OCI-M1 (cell line): ENCODE measurements at regions not wholly inside any gene's neighbourhood (a gene's known extent, or its start where the extent isn't known, plus 50 kb on each side); places are given as distances from the start of the nearest gene placed in this dataset.
"Not testable (repeated sequence)": the region's sequence is repeated elsewhere in the genome, so short reads cannot be mapped to it uniquely, and the experiment has no call there.

Experiments
- DNase-seq: peaks from one replicate; lab custom pipeline; 2025; lab: John Stamatoyannopoulos, UW

DNA sequence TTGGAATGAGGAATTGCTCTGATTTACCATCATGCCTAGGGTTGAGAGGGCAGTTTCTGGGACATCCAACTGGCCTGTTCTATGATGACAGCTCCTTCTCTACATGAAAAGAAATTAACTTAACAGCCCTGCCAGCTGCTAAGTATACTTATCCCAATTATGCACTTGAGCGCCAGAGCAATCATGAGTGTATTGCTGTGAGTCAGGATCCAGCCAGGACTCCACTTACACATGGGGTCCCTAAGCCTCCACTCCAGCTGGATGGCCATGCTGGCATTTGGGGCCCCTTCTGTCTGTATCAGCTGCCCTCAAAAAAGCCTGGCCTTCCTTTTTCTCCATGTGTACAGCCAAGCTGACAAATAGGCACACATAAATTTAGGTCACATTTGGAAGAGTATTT, 481.9 kb downstream of the TMX3 start:
- no peak for DNase-seq

DNA sequence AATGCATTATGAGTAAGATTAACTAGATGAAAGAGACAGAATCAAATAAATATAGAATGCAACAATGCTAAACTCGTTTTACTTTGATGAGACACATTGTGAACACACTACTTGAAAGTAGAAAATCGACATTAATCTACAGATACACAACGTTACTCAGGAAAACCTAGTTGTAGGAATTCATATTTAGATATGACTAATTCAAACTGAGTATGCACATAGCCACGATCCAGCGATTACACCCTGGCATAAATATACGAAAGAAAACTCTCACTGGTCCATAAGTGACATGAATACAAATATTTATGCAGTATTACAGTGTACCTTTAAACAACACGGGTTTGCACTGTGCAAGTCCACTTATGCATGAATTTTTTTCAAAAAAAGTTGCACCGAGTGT, 485.6 kb downstream of the TMX3 start:
- no peak for DNase-seq

DNA sequence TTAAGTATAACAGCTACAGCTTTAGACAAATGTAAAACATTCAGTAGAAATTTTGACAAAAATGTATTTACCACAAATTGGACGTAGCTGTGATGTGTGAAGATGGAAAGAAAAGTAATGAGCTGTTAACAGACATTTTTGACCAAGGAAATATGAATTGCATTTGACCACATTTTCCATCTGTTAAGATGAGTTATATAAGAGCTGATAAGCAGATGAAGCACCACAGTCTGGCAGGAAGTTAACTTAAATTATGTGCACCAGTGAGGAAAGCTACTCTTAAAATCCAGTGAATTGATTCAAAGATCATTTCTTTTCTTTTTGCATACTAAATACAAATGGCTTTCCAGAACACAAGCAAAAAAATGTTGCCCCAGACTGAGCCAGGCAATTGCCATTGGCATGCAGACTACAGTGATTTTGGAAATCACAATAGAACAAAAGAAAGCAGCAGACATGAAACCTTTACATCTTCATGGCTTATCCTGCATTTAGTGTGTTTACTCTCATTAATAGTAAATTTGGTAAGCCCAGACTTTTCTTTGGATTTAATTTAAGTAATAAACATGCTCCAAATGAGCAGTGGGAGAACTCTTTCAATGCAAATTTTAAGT, 493.7 kb downstream of the TMX3 start:
- DNase-seq = peak; percentile 39

DNA sequence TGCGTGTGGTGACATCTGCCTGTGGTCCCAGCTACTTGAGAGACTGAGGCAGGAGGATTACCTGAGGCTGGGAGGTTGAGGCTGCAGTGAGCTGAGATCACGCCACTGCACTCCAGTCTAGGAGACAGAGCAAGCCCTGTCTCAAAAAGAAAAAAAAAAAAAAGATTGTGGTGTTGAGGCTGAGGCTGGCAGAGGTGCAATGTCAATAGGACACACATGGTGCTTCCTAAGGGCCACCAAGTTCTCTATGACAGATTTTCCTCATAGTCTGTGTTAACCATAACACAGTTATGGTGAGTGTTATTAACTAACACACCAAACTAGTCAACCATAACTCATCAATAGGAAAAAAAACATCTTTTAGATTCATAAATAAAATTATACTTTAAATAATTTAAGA, 494.4 kb downstream of the TMX3 start:
- peak; percentile 54 for DNase-seq

DNA sequence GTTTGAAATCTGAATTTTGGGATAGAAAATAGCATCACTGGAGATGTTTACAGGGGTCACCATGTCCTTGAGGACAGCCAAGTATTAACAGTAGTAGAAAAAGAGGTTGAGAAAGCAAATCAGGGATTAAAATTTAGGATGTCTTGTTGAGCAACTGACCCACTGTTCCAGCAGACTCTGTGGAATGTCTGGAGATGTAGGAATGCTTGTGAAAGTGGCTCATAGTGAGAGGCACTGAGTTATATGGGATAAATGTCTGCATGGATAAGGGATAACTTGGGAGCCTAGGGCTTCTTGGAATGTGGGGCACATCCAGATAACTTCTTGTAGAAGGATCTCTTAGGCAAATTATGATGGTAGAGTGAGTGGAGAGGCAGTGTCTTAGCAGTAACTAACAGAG, 495.0 kb downstream of the TMX3 start:
- DNase-seq = no peak

DNA sequence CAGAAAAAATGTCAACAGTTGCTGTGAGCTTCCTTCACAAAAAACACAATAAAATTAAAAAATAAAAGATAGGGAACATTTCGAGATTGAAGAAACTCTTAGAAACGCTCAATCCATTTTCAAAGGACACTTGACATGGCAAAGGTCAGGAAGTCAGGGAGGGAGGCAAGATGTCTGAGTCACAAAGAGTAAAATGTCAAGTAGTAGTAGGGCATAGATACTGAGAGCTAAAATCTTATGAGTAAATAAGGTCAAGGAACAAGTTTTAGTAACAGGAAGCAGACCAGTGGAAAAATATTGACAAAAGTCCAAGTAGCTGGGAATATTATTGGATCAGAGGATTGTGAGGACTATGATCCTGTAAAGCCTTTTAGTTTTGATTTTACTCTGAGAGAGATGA, 495.6 kb downstream of the TMX3 start:
- DNase-seq = no peak

DNA sequence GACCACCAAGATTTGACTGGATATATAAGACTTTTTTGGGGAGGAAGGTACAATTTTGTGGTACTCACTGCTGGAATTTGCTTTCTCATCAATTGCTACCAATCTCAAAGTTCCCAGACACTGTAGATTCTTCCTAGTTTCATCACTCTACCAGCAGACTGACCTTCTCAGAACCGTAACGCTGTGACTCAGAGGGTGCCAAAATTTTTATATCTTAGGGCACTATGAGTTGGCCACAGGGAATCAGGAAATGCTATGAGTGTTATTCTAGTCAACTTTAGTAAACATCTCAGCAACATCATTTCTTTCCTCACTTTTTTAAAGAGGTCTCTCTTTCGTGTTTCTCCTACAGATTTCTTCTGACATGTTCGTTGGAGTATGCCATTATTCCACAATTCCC, 499.0 kb downstream of the TMX3 start:
- DNase-seq = no peak

DNA sequence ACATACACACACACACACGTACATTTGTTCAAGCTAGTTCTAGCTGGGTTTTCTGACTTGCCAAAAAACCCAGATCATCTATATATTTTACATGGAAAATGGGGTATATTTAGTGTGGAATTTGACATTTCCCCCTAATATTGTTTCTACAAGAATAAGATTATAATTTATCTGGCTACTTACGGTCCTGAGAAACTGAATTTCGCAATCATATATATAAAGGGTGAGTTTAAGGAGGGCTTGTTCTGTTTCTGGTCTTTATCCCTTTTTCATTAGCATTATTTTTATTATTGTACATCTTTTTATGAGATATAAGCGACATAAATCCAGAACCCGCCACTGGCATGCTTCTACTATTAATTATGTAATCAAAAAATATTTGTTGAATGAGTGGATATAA, 528.9 kb downstream of the TMX3 start:
- no peak for DNase-seq

DNA sequence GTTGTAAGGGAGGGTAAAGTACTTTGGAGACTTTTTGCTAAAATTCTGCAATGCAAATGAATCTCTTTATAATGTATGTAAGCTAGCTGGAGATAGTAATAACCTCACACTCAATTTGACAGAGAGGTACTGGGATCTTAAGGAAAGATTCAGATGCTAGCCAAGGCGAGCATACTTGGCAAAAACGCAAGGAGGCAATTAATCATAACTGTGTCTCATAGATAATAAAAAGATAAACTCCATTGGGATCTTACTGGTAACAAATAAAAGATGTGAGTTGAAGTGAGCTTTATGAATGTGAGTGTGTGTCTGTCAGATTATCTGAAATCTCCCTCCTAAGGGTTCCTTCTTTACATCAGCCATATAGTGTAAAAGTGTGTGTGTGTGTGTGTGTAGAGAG, 533.0 kb downstream of the TMX3 start:
- no peak for DNase-seq

DNA sequence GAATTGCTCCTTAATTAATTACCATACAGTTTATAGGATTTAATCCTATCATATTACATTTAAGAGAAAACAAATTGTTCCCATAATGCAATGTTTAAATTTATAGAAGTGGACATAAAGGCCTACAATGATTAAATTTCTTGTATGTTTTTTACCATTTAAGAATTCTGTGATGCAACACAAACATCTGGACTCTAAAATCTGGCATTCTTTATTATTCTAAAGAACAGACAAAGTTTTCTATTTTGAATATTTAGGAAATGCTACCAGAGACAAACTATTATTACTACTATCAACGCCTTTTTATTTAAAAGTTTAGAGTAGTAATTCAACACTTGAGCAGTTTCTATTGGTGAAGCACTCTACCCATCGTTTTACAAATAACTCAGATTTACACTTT, 535.1 kb downstream of the TMX3 start:
- no peak for DNase-seq

DNA sequence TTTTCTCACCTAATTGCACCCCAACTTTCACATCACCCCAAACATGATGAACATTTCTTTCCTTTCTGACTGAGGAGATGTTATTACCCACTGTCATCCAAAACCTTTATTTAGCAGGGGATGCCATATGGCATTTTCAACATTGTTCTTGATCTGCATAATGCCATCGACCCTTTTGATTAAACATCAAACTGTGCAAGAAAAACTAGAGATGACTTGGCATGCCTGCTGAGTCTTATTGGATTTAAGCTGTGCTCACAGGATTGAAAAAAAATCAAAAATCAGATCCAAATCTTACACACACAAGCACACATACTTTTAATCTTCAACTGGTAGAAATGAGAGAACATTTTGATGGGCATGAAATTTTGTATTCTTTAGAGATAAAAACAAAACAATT, 536.0 kb downstream of the TMX3 start:
- DNase-seq = no peak

DNA sequence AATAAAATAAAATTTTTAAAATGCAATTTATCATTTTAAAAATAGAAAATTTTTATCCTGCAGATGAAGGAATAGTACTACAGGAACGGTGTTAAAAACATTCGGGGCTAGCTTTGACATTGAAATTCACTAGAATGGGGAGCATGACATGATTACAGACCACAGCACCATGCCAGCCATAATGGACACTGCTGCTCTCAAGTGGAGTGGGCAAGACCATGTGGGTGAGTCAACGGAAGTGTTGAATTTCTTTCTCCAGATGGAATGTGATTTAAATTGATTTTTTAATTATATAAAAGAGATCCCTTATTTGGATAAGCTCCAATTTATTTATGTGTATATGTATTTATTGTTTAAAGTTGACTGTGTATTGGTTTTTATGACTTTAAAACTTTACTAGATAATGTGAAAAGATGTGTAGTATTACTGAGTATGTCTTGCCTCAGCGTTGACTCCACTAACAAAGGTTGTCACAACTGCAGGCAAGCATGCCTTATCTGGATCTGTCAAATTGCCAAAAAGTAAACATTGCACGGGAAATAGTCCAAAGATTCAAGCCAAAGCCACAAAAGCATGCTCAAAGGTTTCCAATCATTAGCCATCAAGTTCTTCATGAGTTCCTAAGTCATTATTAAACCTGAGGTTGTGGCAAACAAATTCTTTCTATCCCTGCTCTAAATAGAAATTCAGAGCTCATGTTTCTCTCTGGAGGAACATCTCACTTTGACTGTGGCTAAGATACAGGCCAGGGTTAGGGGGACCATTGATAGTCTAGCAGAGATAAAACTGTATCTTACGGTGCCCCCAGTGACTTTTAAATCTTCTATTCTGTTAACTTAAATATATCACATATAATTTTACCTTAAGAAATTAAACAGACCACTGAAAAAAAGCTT, 536.9 kb downstream of the TMX3 start:
- DNase-seq = peak; percentile 54

DNA sequence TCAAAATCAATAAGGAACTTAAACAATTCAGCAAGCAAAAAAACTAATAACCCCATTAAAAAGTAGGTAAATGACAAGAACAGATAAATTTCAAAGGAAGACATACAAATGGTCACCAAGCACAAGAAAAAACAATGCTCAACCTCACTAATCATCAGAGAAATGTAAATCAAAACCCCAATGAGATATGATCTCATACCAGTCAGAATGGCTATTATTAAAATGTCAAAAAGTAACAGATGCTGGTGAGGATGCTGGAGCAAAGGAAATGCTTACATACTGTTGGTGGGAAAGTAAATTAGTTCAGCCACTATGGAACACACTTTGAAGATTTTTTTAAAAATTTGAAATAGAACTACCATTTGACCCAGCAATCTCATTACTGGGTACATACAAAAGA, 538.0 kb downstream of the TMX3 start:
- DNase-seq = no peak

DNA sequence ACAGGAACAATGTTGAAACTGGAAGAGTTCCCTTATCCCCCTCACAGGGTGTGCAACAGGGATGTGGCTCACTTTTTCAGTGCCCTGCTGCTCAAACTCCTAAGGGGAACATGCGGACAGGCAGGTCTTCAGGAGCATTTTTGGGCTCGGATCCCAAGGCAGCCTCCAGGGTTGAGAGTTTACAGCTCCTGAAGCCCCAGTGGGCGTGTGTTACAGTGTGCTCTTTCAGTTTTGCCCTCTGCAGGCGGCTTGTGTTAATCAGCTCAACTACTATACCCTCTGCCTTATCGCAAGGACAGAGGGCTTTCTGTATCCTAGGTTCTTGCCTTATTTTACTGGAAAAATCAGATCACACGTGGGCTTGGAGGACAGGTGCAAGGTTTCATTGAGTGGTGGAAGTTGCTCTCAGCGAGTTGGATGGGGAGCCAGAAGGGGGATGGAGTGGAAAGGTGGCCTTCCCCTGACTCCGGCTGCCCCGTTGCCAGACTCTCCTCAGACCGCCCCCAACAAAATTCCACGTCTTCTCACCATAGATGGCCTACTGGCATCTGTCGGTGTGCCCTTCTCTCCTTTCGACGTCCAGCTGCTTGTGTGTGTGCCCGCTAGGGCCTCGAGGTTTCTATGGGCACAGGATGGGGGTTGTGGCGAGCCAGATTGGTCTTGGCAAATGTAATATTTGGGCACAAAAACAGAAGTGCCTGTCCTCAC, 541.9 kb downstream of the TMX3 start:
- DNase-seq = peak; percentile 86

DNA sequence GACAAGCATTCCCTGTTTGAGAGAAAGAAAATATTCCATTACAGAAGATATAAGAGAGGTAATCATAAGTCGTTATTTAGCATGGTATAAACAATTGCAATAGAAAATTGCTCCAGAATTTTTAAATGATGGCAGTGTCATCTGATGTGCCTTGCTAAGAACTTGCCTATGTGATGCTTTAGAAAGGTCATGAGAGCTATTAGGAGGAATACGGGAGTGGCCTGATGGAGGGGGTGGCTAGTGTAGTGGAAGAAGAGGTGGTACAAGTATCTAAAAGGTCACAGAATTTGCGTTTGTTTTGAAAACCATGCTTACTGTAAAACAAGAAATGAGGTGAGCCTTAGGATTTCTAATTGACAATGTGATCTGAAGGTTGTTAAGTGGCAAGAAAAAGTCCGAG, 550.0 kb downstream of the TMX3 start:
- no peak for DNase-seq

DNA sequence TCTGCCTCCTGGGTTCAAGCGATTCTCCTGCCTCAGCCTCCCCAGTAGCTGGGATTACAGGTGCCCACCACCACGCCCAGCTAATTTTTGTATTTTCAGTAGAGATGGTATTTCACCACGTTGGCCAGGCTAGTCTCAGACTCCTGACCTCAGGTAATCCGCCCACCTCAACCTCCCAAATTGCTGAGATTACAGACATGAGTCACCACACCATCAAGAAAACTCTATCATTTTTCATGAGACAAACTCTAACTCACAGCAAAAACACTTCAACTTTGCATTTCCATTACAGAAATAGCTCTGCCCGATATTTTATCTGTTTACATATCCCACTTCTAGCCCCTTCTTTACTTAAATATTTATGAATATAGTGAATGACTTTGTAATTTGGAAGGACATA, 561.1 kb downstream of the TMX3 start:
- DNase-seq = not testable (repeated sequence)

DNA sequence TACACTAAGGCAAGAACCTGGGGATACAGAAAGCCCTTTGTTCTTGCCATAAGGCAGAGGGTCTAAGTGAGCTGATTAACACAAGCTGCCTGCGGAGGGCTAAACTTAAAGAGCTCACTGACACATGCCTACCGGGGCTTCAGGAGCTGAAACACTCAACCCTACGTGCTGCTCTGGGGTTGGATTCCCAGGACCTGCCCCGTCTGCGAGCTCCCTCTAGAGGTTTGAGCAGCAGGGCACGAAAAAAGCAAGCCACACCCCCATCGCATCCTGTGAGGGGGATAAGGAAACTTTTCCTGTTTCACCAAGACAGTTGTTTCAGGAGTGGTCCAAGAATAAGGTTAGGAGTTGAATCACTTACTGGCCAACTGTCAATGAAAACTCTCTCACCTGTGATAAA, 562.1 kb downstream of the TMX3 start:
- DNase-seq = peak; percentile 63

DNA sequence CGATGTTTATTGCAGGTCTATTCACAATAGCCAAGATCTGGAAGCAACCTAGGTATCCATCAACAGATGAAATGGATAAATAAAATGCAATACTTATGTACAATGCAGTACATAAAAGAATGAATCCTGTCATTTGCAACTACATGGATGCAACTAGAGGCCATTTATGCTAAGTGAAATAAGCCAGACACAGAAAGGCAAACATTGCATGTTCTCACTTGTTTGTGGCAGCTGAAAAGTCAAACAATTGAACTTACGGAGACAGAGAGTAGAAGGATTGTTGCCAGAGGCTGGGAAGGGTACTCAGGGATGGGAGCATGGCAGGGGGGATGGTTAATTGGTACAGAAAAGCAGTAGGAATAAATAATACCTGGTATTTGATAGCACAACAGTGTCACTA, 563.9 kb downstream of the TMX3 start:
- no peak for DNase-seq

DNA sequence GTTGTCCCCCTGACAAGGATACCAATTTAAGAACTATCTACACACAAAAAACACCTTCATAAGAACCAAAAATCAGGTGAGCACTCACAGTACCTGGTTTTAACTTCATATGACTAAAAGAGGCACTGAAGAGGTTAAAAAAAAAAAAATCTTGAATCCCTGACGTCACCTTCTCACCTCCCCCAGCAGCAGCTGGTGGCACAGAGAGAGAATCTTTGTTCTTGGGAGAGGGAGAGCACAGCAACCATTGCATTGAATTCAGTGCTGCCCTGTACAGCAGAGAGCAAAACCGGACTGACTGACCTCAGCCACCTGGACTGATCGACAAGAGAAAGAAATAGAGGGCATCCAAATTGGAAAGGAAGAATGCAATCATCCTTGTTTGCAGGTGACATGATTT, 566.0 kb downstream of the TMX3 start:
- peak; percentile 6 for DNase-seq

DNA sequence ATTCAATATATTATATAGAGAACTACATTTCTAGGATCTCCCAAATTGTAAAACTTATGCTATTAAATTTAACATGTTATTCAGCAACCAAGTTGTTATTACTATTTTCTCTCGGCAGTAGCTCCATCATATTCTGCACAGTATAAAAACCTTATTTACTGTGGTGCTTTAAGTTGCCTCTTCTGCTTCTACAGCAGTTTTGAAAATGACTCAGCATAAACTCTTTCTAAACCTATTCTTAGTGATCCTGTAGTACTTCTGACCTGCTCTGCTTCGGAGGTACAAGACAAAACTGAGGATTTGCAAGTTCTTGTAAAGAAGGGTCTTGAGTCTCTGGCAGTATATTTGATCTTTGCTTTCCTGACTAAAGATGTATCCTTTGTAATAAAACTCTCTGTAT, 567.2 kb downstream of the TMX3 start:
- peak; percentile 69 for DNase-seq

DNA sequence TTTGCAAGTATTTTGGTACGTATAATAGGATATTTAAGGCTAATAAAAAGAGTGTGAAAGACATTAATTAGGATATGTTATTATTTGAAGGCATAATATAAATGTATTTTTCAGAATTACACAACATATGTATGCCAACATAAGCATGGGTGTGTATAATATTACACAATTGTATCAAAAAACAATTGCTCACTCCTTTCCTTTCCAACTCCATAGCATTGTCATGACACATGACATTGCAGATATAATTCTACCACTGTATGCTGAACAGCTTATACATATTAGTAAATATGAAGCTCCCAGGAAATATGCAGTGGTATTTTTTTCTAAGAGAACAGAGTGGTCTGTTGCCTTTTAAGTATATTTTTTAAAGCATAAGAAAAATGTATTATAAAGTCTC, 593.1 kb downstream of the TMX3 start:
- DNase-seq = no peak

DNA sequence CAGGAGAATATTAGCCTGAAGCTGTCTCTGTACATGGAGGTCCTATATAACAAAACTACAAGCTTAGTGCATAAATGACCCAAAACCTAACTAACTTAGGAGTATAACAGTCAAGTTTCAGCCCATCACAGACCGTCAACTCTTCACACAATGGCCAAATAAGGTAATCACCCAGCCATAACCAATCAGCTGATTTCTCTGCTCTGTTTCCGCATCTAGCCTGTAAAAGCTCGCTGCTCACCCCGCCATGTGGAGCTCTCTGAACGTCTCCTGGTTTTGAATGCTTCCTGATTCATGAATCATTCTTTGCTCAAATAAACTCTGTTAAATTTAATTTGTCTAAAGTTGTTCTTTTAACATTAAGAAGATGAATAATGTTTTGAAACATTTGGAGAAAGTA, 593.6 kb downstream of the TMX3 start:
- DNase-seq = no peak

DNA sequence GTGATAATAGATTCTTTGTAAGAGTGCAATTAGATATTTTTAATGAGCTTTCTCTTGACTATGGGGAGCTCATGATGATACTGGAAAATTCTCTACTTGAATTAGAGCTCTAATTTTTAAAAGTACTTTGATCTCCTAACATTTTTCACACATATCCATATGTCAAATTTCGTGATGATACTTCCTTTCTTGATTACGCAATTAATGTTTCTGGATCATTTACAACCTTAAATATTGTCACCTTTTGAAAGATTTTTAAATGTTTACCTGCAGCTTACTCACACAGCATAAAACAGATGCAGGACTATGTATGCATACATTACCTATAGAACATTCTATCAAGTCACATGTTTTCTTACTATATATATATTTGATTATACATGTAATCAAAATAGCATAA, 598.5 kb upstream of the DSEL start:
- DNase-seq = no peak
